Right cardiac atrium (tissue), 5 donors: ENCODE measurements at regions not wholly inside any gene's neighbourhood (a gene's known extent, or its start where the extent isn't known, plus 50 kb on each side); places are given as distances from the start of the nearest gene placed in this dataset.

Experiments used
- ATAC-seq, 2 donors: fragments of 200-7000 bp; cut with Tn5 transposase; one replicate each; pipeline versions ENCODE4 v1.8.0 to v1.9.1; 2020; ENCODE audit warnings: moderate library complexity in 2 of 2, mild to moderate bottlenecking in 1 of 2
- DNase-seq, 3 donors: peaks; one replicate each; pipeline ENCODE4 v3.0.0-alpha.2; 2020
- H3K27ac ChIP-seq: one replicate; pipeline ENCODE4 v1.5.1; 2013; ENCODE audit warnings: mild to moderate bottlenecking, low read length, control low read depth, moderate library complexity
- H3K27me3 ChIP-seq: one replicate; pipeline ENCODE4 v1.6.1; 2013; ENCODE audit not compliant: control insufficient read depth, insufficient read depth
- H3K4me1 ChIP-seq: one replicate; pipeline ENCODE4 v1.6.1; 2013; ENCODE audit warnings: low read length; ENCODE audit not compliant: control insufficient read depth, insufficient read depth
- H3K4me3 ChIP-seq: one replicate; pipeline ENCODE4 v1.5.1; 2013; ENCODE audit warnings: low read length, control low read depth
- H3K9me3 ChIP-seq: one replicate; pipeline ENCODE4 v1.6.1; 2013; ENCODE audit warnings: low read length; ENCODE audit not compliant: control insufficient read depth
- WGBS: extraction: QIAGEN DNeasy Blood & Tissue Kit; methylation state at CpG from one replicate; pipeline ENCODE4 v1.1.7; 2013; 5-methylcytosine and 5-hydroxymethylcytosine counted together
- intact Hi-C, 4 donors: fragments of 100-400 bp; cut with DNase I; formaldehyde crosslinking; loops; one replicate each; pipeline versions ENCODE4 v1.11.0 to v1.14.0; 2022 to 2023
- donor health status: healthy with polysubstance abuse.
- donor health status: DM: no; HTN: yes; CAD: no.
- donor health status: DM: no; HTN: no; CAD: no.
- donor health status: DM: no; HTN: yes; CAD: no; lungs with severe emphysema.
- donor health status: DM: yes; HTN: yes; CAD: no.

DNA sequence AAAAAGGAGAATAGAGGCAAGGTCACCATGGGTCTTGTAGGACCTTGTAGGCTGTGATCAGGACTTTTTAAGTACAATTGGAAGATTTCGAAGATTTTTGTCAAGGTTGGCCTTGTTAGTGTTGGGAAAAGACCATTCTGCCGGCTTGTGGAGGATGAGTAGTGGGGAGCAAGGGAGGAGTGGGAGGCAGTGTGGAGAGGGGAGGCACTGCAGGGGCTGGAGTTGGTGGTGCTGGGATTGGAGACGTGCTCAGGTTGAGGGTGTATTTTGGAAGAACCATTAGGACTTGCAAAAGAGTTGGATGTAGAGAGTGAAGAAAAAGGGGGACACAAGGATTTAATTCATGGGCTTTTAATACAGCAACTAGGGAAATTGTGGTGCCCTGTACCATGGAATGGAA lies 397.1 kb downstream of the TSN start:
- H3K4me3 ChIP-seq, result no peak overlapping the region
- DNase-seq, result no peak
- H3K27ac ChIP-seq, result no peak overlapping the region
- H3K9me3 ChIP-seq, result no peaks in the 10 kb centered on the region
- no peak for ATAC-seq
- WGBS, result 72% methylated on average over 3 of the region's 3 CpGs
- intact Hi-C loops, result no loop called here
- no peaks in the 10 kb centered on the region for H3K4me1 ChIP-seq
- no peaks in the 10 kb centered on the region for H3K27me3 ChIP-seq

- Histone ChIP-seq H3K4me3 (no peak overlapping the region), H3K9me3 (no peaks in the 10 kb centered on the region), H3K4me1 (no peaks in the 10 kb centered on the region), H3K27me3 (no peaks in the 10 kb centered on the region), H3K27ac (no peak overlapping the region)
- intact Hi-C loops, result no loop called here
- ATAC-seq, result no peak
- WGBS, result 50% methylated on average over 6 of the region's 6 CpGs
- DNase-seq, result no peak
Observed at GRCh38 chr2:122156176-122156890, 400.9 kb downstream of the TSN start.

GRCh38 chr2:122157158-122157557 lies 401.7 kb downstream of the TSN start:
- H3K27me3 ChIP-seq, result no peaks in the 10 kb centered on the region
- H3K4me1 ChIP-seq, result no peaks in the 10 kb centered on the region
- DNase-seq (peak in 1 of 3 donors; percentile 53), ATAC-seq (no peak)
- H3K4me3 ChIP-seq, result no peak overlapping the region
- WGBS, result 91% methylated on average over 10 of the region's 10 CpGs
- intact Hi-C loops, result no loop called here
- no peak overlapping the region for H3K27ac ChIP-seq
- no peaks in the 10 kb centered on the region for H3K9me3 ChIP-seq

DNA sequence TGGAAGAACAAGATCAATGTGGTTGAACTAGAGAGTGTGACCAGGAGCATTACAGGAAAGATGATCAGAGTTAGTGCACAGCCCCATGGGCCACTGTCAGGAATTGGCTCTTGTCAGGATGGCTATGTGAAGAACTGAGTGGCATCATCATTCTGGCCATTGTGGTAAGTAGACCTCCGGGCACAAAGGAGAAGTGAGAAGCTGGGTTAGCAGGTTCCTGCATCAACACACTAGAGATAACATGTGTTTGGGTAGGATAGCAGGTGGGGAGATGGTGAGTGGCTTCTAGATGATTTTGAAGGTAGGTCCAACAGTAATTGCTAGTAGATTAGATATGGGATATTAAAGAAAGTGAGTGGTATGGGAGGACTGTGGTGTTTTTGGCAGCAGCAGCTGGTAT lies 408.2 kb downstream of the TSN start:
- H3K4me1 ChIP-seq, result no peaks in the 10 kb centered on the region
- WGBS, result 83% methylated on average over 1 of the region's 1 CpG
- intact Hi-C loops, result no loop called here

DNA sequence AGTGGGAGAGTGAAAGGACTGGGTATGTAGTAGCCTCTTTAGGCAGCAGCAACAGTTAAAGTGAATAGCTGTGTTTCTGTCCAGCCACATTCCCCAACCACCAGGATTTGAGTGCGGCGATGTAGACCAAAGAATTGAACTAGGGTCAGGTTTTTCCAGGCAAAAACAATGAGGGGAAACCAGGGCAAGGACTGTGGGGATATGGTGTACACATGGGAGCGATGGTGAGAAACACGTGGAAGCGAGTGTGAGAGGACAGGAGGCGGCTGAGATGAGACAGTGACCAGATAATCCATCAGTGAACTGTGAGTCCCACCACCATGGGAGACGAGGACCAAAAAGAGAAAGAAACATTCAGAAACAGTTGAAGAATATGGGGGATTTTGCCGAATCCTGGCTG lies 409.5 kb downstream of the TSN start:
- intact Hi-C loops, result no loop called here
- DNase-seq (no peak), ATAC-seq (no peak)
- Histone ChIP-seq H3K9me3 (no peaks in the 10 kb centered on the region), H3K4me3 (no peak overlapping the region), H3K27me3 (no peaks in the 10 kb centered on the region), H3K4me1 (no peaks in the 10 kb centered on the region), H3K27ac (no peak overlapping the region)
- 89% methylated on average over 8 of the region's 8 CpGs for WGBS

More for the DNA sequence above, 408.2 kb downstream of the TSN start:
- Histone ChIP-seq H3K27me3 (no peaks in the 10 kb centered on the region), H3K27ac (no peak overlapping the region), H3K9me3 (no peaks in the 10 kb centered on the region), H3K4me3 (no peak overlapping the region)
- DNase-seq (no peak), ATAC-seq (no peak)

GRCh38 chr2:122166820-122167219 lies 411.4 kb downstream of the TSN start:
- ATAC-seq, result no peak
- WGBS, result 79% methylated on average over 5 of the region's 5 CpGs

GRCh38 chr2:122167515-122167914 lies 412.1 kb downstream of the TSN start:
- Histone ChIP-seq H3K27me3 (no peaks in the 10 kb centered on the region), H3K27ac (no peak overlapping the region), H3K4me3 (no peak overlapping the region), H3K4me1 (no peaks in the 10 kb centered on the region), H3K9me3 (no peaks in the 10 kb centered on the region)
- intact Hi-C loops, result no loop called here
- 80% methylated on average over 8 of the region's 8 CpGs for WGBS
- ATAC-seq (no peak), DNase-seq (no peak)

More at GRCh38 chr2:122166820-122167219, 411.4 kb downstream of the TSN start:
- Histone ChIP-seq H3K27me3 (no peaks in the 10 kb centered on the region), H3K4me1 (no peaks in the 10 kb centered on the region), H3K4me3 (no peak overlapping the region), H3K27ac (no peak overlapping the region), H3K9me3 (no peaks in the 10 kb centered on the region)
- no peak for DNase-seq
- intact Hi-C loops, result no loop called here

DNA sequence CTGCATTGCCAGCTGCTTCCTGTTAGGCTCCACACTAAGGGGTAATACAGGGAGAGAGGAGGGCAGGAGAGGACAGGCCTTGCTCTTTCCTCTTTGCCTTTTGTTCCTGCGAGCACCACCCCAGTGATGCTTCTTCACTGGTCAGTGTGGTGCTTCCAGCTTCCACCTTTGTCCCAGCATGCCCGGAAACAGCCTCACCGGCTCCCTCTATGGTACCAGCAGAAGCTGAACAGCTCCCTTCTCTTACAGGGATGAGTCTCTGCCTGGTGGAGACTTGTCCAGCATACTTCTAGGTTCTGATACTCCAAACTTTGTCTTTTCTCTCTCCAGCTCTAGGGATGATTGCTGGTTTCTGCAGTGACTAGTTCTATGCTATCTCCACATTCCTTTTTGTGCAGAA lies 413.3 kb downstream of the TSN start:
- ATAC-seq, result no peak
- Histone ChIP-seq H3K27ac (no peak overlapping the region), H3K4me3 (no peak overlapping the region), H3K9me3 (no peaks in the 10 kb centered on the region), H3K4me1 (no peaks in the 10 kb centered on the region), H3K27me3 (no peaks in the 10 kb centered on the region)
- intact Hi-C loops, result no loop called here
- WGBS, result 78% methylated on average over 3 of the region's 3 CpGs
- no peak for DNase-seq

DNA sequence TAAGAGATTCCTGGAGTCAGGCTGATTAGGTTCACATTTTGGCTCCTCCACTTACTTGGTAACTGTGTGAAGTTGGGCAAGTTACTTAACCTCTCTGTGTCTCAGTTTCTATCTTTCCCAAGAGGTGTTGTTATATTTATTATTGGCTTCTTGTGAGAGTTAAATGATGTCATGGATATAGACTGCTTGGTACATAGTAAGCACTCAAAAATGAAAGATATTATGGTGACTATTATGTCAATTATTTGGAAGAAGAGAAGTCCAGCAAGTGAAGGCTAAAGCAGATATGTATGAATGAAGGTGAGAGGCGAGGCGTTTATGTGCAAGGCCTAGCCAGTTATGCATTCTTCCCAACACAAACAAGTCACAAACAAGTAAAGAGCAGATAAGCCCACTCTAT lies 417.4 kb downstream of the TSN start:
- WGBS, result 96% methylated on average over 2 of the region's 2 CpGs
- Histone ChIP-seq H3K4me3 (no peak overlapping the region), H3K27ac (no peak overlapping the region), H3K9me3 (no peaks in the 10 kb centered on the region), H3K27me3 (no peaks in the 10 kb centered on the region), H3K4me1 (no peaks in the 10 kb centered on the region)
- ATAC-seq, result no peak
- no peak for DNase-seq
- intact Hi-C loops, result no loop called here

DNA sequence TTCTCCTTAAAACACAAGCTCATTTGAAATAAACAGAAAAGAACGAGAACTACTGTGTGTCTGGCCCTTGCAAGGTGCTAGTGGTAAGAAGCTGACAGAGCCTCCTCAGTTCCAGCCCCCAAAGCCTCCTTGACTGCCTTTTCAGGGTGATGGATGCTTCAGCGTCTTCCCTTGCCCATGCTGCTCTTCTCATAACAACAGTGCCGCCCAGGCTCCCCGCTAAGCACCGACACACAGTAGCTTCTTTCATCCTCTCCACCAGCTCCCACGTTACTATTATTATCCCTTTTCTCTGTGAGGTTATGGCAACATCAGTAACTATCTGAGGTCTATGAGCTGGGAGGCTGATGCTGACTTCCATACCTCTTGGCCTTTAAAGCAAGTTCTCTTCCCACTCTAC lies 418.6 kb downstream of the TSN start:
- Histone ChIP-seq H3K27me3 (no peaks in the 10 kb centered on the region), H3K9me3 (no peaks in the 10 kb centered on the region), H3K4me1 (no peaks in the 10 kb centered on the region), H3K27ac (no peak overlapping the region), H3K4me3 (no peak overlapping the region)
- intact Hi-C loops, result no loop called here
- ATAC-seq, result no peak
- WGBS, result 83% methylated on average over 6 of the region's 6 CpGs
- DNase-seq, result no peak

DNA sequence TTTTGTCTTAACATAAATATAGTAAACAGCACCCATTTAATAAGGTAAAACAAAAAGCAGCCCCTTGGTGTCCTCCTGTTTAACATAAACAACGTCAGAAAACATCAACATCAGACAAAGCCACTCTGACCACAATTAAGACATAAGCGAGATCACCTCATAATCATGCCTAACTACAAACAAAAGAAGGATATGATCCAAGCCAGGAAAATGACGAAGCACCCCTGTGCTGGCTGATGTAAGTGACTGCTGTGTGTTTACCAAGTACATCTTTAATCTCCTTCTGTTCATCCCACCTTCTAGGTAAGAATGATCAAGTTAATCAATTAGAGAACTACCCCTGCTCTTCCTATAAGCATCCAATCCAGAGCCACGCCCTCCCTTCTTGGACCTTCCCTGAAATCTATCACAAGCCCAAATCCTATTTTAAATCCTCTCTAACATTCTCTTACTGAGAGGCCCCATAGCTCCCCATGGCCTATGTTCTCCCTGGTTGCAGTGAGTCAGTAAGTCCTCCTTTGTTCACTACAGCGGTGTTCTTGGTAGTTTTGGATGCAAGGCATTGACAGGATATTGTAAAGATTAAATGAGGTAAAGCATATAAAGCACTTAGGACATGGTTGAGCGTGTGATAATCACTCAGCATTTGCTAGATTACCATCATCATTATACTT lies 424.2 kb downstream of the TSN start:
- no peaks in the 10 kb centered on the region for H3K4me1 ChIP-seq
- no peak overlapping the region for H3K4me3 ChIP-seq
- H3K9me3 ChIP-seq, result peaks cover 2% of the 10 kb centered on the region
- no peak overlapping the region for H3K27ac ChIP-seq
- intact Hi-C loops, result no loop called here
- ATAC-seq (no peak), DNase-seq (no peak)
- WGBS, result 78% methylated on average over 6 of the region's 6 CpGs
- H3K27me3 ChIP-seq, result no peaks in the 10 kb centered on the region
